ENCODE measurements at regions not wholly inside any gene's neighbourhood (a gene's known extent, or its start where the extent isn't known, plus 50 kb on each side); places are given as distances from the start of the nearest gene placed in this dataset.
"Not testable (repeated sequence)": the region's sequence is repeated elsewhere in the genome, so short reads cannot be mapped to it uniquely, and the experiment has no call there.

GRCh38 chr9:78172610-78173009 is 63.3 kb upstream of the CEP78 start:
- DNase-seq (ENCODE audit: low read depth, low spot score), result not testable (repeated sequence)

GRCh38 chr9:78171651-78172050 is 64.2 kb upstream of the CEP78 start:
- no peak for DNase-seq (ENCODE audit: low read depth, low spot score)

DNA sequence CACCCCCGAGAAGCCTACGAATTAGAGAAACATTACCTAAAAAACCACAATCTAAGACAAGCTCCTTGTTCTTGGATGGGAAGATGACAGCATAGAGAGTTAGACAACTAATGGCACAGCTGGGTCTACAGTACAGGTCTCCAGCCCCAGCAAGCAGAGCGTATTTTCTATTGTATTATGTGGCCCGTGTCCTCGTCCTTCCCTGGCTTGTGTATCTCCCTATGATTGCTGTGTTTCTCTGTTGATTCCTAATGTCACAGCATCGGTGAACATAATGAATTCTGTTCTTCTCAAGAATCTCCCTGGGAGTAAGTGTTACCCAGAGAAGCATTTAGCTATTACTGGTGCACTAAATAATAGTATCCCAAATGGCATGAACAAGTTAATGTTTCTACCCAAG is 66.8 kb upstream of the CEP78 start:
- DNase-seq (ENCODE audit: low read depth, low spot score), result no peak

DNA sequence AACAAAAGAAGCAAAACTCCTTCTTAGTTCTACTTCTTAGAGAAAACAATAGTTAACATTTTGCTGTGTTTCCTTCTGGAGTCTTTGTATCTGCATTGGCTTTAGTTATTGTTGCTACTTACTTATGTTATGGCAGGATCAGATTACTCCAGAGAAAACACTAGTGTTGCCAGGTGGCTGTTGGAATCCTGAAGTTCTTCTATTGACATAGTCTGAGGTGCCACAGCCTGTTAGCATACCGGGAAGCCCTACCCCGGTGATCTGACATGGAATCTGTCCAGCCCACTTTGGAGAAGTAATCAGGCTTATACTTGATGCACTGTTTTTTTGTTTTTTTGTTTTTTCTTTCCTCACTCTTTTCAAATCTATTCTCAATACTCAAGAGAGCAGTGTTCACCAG is 68.5 kb upstream of the CEP78 start:
- no peak for DNase-seq (ENCODE audit: low read depth, low spot score)

DNA sequence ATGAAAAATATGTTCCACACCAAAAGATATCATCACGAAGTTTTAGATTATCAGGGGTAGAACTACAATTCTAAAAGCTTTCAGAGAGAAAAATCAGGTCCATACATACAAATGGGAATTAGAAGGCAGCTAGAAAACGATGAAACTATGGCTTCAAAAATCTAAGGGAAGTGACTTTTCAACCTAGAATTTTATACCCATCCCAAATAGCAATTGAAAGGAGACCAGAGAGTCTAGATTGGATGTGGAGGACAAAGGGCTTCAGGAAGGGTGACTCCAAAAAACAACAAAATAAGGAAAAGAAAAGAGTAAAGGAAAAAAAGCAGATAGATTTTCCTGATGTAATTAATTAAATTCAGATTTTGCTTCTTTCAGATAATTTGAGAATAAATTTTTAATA is 72.0 kb upstream of the CEP78 start:
- DNase-seq (ENCODE audit: low read depth, low spot score), result no peak

DNA sequence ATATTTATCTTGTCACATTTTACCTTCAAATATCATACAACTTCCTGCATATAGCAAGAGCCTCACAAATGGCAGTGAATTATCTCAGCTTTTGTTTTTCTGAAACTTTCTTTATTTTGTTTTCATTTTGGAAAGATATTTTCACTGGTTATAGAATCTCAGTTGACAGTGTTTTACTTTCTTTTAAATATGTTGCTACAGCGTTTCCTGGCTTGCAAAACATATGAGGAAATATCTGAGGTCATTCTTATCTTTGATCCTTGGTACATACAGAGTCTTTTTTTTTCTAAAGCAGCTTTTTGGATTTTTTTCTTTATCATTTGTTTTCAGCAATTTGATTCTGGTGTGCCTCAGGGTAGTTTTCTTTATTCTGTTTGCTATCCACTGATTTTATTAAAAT is 77.6 kb upstream of the CEP78 start:
- DNase-seq (ENCODE audit: low read depth, low spot score), result no peak

DNA sequence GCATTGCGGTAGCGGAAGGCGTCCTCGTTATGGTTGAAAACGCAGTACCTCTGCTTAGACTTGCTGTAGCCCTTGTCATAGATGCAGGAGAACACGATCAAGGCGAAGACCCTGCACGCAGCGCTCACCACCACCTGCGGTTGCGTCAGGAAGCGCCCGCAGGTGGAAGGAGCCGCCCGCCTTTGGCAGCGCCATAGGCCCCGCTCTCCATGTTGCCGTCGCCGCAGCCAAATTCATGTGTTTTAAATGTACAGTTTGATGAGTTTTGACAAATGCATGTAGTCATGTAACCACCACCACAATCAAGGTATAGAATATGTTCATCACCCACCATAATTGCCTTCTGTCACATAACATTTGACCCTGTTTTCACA is 84.9 kb upstream of the CEP78 start:
- DNase-seq (ENCODE audit: low read depth, low spot score), result no peak

DNA sequence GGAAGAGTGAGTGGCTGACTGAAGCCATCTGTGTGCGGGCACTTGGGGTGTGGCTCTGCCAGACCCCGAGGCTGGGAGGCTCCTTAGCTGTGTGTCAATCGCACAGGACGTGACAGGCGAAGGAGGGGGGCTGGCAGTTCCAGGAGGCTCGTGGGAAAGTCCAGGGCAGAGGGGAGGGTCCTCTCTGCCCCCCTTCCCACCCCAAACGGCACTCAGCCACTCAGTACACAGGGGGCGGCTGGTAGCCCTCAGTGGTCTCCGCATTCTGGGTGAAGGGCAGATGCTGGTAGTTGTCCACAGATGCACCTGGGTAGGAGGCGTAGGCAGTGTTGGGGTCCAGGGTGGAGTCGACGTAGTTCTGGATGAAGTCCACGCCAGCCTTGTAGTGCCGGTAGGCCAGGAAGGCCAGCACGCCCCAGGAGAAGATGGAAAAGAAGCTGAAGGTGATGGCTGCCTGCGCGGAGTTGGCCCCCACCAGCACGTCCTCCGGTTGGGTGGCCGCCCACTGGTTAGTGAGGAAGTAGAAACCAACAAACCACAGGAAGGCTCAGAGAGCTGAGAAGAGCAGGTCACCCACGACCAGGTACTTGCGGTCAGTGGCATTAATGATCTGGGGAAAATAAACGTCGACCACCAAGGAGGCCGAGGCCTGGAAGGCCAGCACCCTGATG is 85.4 kb upstream of the CEP78 start:
- DNase-seq (ENCODE audit: low read depth, low spot score), result no peak

DNA sequence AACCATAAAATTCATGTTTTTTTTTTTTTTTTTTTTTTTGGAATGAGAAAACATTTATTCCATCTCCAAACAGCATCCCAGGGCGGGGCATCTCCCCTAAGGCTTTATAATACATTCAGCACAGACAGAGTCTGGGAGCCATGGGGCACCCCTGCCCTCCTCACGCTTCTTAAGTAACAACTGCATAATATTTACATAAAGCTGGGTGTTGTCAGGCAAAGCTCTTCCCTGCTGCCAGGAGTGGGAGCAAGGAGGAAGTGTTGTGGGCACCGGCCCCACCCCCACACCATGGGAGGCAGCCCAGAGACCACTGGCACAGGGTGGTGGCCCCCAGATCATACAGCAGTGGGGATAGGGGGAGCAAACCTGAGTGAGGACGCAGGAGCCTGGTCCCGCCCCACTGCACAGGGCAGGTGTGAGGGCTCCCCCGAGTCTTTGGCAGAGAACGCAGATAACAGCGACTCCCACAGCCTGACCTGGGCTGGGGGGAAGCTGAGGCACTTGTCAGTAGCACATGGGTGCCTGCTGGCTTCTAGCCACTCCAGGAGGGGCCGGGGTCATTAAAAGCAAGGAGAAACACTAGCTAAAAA is 86.1 kb upstream of the CEP78 start:
- DNase-seq (ENCODE audit: low read depth, low spot score), result no peak

DNA sequence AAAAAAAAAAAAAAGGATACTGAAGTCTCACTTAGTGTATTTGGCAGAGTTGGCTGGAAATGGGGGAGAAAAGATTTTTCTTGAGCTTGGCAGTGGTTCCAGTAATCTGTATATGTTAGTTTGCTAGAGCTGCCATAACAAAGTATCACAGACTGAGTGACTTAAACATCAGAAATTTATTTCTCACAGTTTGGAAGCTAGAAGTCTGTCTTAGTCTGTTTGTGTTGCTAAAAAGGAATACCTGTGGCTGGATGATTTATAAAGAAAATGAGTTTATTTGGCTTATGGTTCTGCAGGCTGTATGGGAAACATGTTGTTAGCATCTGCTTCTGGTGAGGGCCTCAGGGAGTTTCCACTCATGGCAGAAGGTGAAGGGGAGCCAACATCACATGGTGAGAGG is 89.6 kb upstream of the CEP78 start:
- DNase-seq (ENCODE audit: low read depth, low spot score), result no peak

GRCh38 chr9:78144663-78145377 is 91.1 kb upstream of the CEP78 start:
- no peak for DNase-seq (ENCODE audit: low read depth, low spot score)

- no peak for DNase-seq (ENCODE audit: low read depth, low spot score)
Observed at GRCh38 chr9:78144008-78144381, 91.9 kb upstream of the CEP78 start.

GRCh38 chr9:78143281-78144007 is 92.4 kb upstream of the CEP78 start:
- DNase-seq (ENCODE audit: low read depth, low spot score), result peak; percentile 10

DNA sequence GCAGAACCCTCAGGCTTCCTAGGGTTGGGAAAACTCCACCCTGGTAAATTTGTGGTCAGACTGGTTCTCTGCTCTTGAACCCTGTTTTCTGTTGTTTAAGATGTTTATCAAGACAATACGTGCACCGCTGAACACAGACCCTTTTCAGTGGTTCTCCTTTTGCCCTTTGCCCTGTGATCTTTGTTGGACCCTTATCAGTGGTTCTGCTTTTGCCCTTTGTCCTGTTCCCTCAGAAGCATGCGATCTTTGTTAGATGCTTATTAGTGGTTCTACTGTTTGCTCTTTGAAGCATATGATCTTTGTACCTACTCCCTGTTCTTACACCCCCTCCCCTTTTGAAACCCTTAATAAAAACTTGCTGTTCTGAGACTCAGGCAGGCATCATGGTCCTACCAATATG is 93.6 kb upstream of the CEP78 start:
- DNase-seq (ENCODE audit: low read depth, low spot score), result not testable (repeated sequence)

- no peak for DNase-seq (ENCODE audit: low read depth, low spot score)
Observed at GRCh38 chr9:78133751-78134150, 102.1 kb upstream of the CEP78 start.

DNA sequence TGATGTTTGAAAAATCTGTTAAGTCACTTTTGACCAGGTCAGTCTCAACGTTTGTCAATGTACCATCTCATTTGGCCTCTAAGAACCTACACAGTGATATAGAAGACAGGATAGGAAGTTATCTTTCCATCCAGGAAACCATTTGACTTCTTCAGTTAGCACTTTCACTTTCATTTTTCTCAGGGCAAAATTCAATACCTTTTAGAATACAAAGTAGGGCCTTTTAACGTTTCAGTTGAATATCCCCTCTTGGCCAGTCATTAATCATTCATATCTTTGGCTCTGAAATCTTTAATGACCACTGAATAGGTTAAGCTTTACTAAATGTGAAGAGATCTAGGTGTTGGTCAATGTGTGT is 101.1 kb upstream of the GNAQ start:
- no peak for DNase-seq (ENCODE audit: low read depth, low spot score)

DNA sequence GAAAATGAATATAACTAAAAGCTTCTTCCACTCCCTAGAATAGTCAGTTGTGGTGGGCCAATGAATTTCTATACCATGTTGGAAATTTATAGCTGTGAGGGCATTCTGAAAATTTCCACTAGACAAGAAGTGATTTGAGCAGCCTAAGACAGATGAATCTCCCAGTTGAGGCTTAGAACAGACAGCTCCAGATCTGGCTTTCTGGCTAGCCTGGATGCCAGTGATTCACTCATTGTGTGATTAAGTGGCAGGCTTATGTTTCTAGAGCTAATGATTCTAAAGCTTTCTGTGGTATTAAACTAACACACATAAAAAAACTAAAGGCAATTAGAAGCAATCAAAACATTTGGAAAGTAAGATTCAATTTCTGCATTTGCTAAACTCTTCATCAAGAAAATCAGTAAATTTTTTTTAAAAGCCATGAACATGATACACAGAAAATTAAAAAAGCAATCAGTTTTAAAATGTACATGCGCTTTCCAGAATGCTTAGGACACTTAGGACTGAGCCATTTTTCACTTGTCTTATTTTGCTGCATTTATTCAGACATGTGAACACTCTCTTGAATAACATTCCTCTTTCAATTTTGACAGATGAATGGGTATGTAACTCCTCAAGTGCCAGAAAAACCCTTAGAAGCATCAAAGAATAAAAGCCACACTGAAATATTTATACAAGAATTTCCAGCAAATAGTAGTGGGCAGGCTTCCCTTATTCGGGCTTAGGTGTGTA is 100.5 kb upstream of the GNAQ start:
- no peak for DNase-seq (ENCODE audit: low read depth, low spot score)

DNA sequence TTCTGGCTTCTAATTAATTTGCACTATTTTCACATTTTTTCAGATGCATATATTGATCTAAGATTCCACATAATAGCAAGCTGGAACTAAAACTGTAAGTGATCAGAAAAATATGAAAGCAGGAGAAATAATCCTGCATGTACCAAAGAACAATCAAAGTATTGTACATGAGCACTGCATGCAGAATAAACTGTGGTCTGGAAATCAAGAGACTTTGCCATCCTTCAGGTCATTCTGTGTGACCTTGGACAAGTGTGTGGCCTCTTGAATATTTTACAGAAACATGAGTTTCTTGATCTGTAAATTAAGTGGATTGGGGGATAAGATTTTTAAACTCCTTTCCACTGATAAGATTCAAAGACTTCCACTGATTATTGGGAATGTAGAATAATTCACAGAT is 99.2 kb upstream of the GNAQ start:
- no peak for DNase-seq (ENCODE audit: low read depth, low spot score)

DNA sequence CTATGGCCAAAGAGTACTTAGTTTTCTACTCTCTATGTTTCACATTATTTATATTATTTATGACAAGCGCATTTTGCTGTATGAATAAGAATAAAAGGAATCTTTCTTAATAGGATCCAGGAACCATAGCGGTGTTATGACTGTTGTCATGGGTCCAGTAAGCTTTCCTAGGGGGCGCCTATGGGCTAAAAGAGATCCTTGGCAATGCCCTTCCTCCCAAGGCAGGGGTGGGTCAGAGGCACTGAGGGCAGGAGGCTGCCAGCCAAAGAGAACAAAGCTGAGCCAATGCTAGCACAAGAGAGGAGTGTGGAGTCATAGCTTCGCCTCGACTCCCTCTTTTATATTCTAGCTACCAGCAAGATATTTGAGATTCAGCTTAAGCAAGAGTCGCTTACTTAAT is 98.4 kb upstream of the GNAQ start:
- peak; percentile 48 for DNase-seq (ENCODE audit: low read depth, low spot score)

GRCh38 chr9:78127279-78128225 is 95.9 kb upstream of the GNAQ start:
- no peak for DNase-seq (ENCODE audit: low read depth, low spot score)

- no peak for DNase-seq (ENCODE audit: low read depth, low spot score)
Observed at GRCh38 chr9:78123808-78124207, 92.2 kb upstream of the GNAQ start.
